HepG2 (cell line): ENCODE measurements at regions not wholly inside any gene's neighbourhood (a gene's known extent, or its start where the extent isn't known, plus 50 kb on each side); places are given as distances from the start of the nearest gene placed in this dataset.

Source experiments
- ATAC-seq: fragments of 200-7000 bp; cut with Tn5 transposase; 3 replicates; pipeline ENCODE4 v1.9.1; 2020; ENCODE audit warnings: mild to moderate bottlenecking, moderate library complexity
- BruUV-seq: library from RNA; stranded (reverse); fragments of 400-500 nt; replicated peaks from 2 replicates; lab custom pipeline; 2021; lab: Mats Ljungman, UMichigan
- CTCF ChIA-PET: fragments of 300-600 bp; formaldehyde crosslinking; extraction: SDS; loops from one replicate; lab custom pipeline; 2021; ENCODE audit warnings: low total read pairs, inconsistent platforms, low intra/inter-chr PET ratio; lab: Yijun Ruan, JAX
- POLR2A ChIA-PET: fragments of 350-600 bp; sonication (Branson Sonifier 250); formaldehyde crosslinking; loops from one replicate; lab custom pipeline; 2020; ENCODE audit warnings: antibody characterized with exemption, inconsistent platforms; lab: Yijun Ruan, JAX
- DNase-seq: peaks from one replicate; pipeline ENCODE4 v3.0.0-alpha.2; 2015; ENCODE audit warnings: low spot score
- FAIRE-seq: peaks from 3 replicates; lab custom pipeline; 2011; peaks lifted over from hg19 to GRCh38; lab: Jason Lieb, UNC
- H2AFZ ChIP-seq: one replicate; pipeline ENCODE4 v1.6.1; 2011; ENCODE audit warnings: low read length, inconsistent platforms
- H3K27ac ChIP-seq: fragments of 300-600 bp; 3 replicates; pipeline ENCODE4 v1.8.0; 2011; ENCODE audit warnings: mixed run types, mild to moderate bottlenecking, mixed read lengths, low read length, inconsistent platforms; ENCODE audit not compliant: insufficient read depth; ENCODE audit errors: extremely low read length
- H3K27me3 ChIP-seq, 2 experiments: fragments of 200-600 bp in 1 of 2; 2 replicates in 1 of 2; 3 replicates in 1 of 2; pipeline versions ENCODE4 v1.6.0 to v1.8.0; 2011; ENCODE audit warnings: low read length in 2 of 2, mild to moderate bottlenecking in 2 of 2, moderate library complexity in 2 of 2, inconsistent platforms in 1 of 2; ENCODE audit not compliant: insufficient read depth in 2 of 2, control insufficient read depth in 1 of 2
- H3K36me3 ChIP-seq, 2 experiments: fragments of 200-600 bp in 1 of 2; replicated peaks in 1 of 2; 2 replicates in 1 of 2; 3 replicates in 1 of 2; pipeline versions ENCODE4 v1.5.1 to v1.8.0; 2011; ENCODE audit warnings: low read length in 2 of 2, inconsistent platforms in 1 of 2; ENCODE audit not compliant: insufficient read depth in 2 of 2, control insufficient read depth in 1 of 2
- H3K4me1 ChIP-seq: 2 replicates; pipeline ENCODE4 v1.5.1; 2012; ENCODE audit warnings: low read length, inconsistent platforms; ENCODE audit not compliant: insufficient read depth
- H3K4me2 ChIP-seq: 2 replicates; pipeline ENCODE4 v1.6.0; 2011; ENCODE audit warnings: low read depth, low read length, inconsistent platforms
- H3K4me3 ChIP-seq, 3 experiments: fragments of 200-600 bp in 1 of 3; sonication (generic), shearing (Covaris generic) in 1 of 3; replicated peaks in 1 of 3; 2 replicates each; pipeline ENCODE4 v1.5.1; 2011 to 2016; ENCODE audit warnings: low read length in 3 of 3, inconsistent platforms in 2 of 3, low read depth in 2 of 3, mild to moderate bottlenecking in 2 of 3, control low read depth in 1 of 3, mixed read lengths in 1 of 3; ENCODE audit not compliant: insufficient read depth in 1 of 3
- H3K79me2 ChIP-seq: one replicate; pipeline ENCODE4 v1.6.1; 2011; ENCODE audit warnings: low read length, inconsistent platforms; ENCODE audit not compliant: insufficient read depth
- H3K9ac ChIP-seq: 2 replicates; pipeline ENCODE4 v1.6.0; 2011; ENCODE audit warnings: mild to moderate bottlenecking, low read depth, low read length, inconsistent platforms; ENCODE audit not compliant: insufficient read depth
- H3K9me3 ChIP-seq: 2 replicates; pipeline ENCODE4 v1.5.1; 2012; ENCODE audit warnings: mild to moderate bottlenecking, low read length
- H4K20me1 ChIP-seq: 2 replicates; pipeline ENCODE4 v1.6.0; 2011; ENCODE audit warnings: inconsistent platforms, mild to moderate bottlenecking, low read length, moderate library complexity; ENCODE audit not compliant: insufficient read depth
- HDAC1 ChIP-seq: sonication (generic); formaldehyde crosslinking; IDR thresholded peaks from 2 replicates; pipeline ENCODE4 v1.5.1; 2020; ENCODE audit warnings: mild to moderate bottlenecking, missing genetic modification reagents
- ISX ChIP-seq: sonication (generic); formaldehyde crosslinking; conservative IDR thresholded peaks from 2 replicates; pipeline ENCODE4 v1.5.0; 2020; ENCODE audit warnings: missing genetic modification reagents
- MTF2 ChIP-seq: sonication (generic); formaldehyde crosslinking; IDR thresholded peaks from 2 replicates; pipeline ENCODE4 v1.5.0; 2020; ENCODE audit warnings: missing genetic modification reagents, borderline replicate concordance
- PCBP2 ChIP-seq: fragments of 200-400 bp; formaldehyde crosslinking; optimal IDR thresholded peaks from 2 replicates; pipeline ENCODE3; 2018; ENCODE audit warnings: low read length, low read depth; ENCODE audit not compliant: poor library complexity, severe bottlenecking
- PHF21A ChIP-seq: sonication (generic); formaldehyde crosslinking; IDR thresholded peaks from 2 replicates; pipeline ENCODE4 v1.5.0; 2020; ENCODE audit warnings: mild to moderate bottlenecking, missing genetic modification reagents
- SUZ12 ChIP-seq: fragments of 150-350 bp; IDR thresholded peaks from 2 replicates; pipeline ENCODE4 v1.6.1; 2014; ENCODE audit warnings: low read depth, low read length
- TBX3 ChIP-seq: fragments of 450-650 bp; IDR thresholded peaks from 2 replicates; pipeline ENCODE4 v1.6.1; 2017; ENCODE audit warnings: antibody characterized with exemption, mild to moderate bottlenecking, inconsistent platforms, borderline replicate concordance
- TCF7L2 ChIP-seq: IDR thresholded peaks from 2 replicates; pipeline ENCODE4 v1.6.1; 2011; ENCODE audit warnings: mild to moderate bottlenecking, low read depth, low read length, moderate library complexity
- ZNF256 ChIP-seq: sonication (generic); formaldehyde crosslinking; conservative IDR thresholded peaks from 2 replicates; pipeline ENCODE4 v1.4.0; 2020; ENCODE audit warnings: missing genetic modification reagents
- ZNF430 ChIP-seq: sonication (generic); formaldehyde crosslinking; IDR thresholded peaks from 2 replicates; pipeline ENCODE4 v1.9.0; 2021; ENCODE audit warnings: mild to moderate bottlenecking, missing genetic modification reagents
- ZNF607 ChIP-seq: sonication (generic); formaldehyde crosslinking; IDR thresholded peaks from 2 replicates; pipeline ENCODE4 v1.5.1; 2020; ENCODE audit warnings: missing genetic modification reagents, mild to moderate bottlenecking, borderline replicate concordance
- ZNF773 ChIP-seq: sonication (generic); formaldehyde crosslinking; IDR thresholded peaks from 2 replicates; pipeline ENCODE4 v1.4.0; 2020; ENCODE audit warnings: missing genetic modification reagents, borderline replicate concordance
- ZNF850 ChIP-seq: sonication (generic); formaldehyde crosslinking; conservative IDR thresholded peaks from 2 replicates; pipeline ENCODE4 v1.9.0; 2021; ENCODE audit warnings: mild to moderate bottlenecking, missing genetic modification reagents
- WGBS: methylation state at CpG from one replicate; pipeline ENCODE4 v1.1.6; 2017; ENCODE audit warnings: low lambda C conversion rate; 5-methylcytosine and 5-hydroxymethylcytosine counted together
- in situ Hi-C: cut with HindIII; loops from 2 replicates; pipeline ENCODE4 v1.10.0; 2017; ENCODE audit warnings: low pct_unique_long_range_greater_than_20kb; ENCODE audit not compliant: extremely low pct_ligation_motif_present
- intact Hi-C: fragments of 100-400 bp; cut with micrococcal nuclease; formaldehyde crosslinking; loops from one replicate; pipeline ENCODE4 v1.10.0; 2022; ENCODE audit not compliant: unreplicated experiment
- TF ChIP-seq, protein P1 (sequence below), 2 experiments: IDR thresholded peaks; 2 replicates each; pipeline ENCODE4 v1.6.1; 2011 to 2012; ENCODE audit warnings: low read length in 2 of 2, borderline replicate concordance in 1 of 2, low read depth in 1 of 2, mild to moderate bottlenecking in 1 of 2, moderate library complexity in 1 of 2
- TF ChIP-seq, protein P2 (sequence below): sonication (generic); formaldehyde crosslinking; IDR thresholded peaks from 2 replicates; pipeline ENCODE4 v1.4.0; 2020; ENCODE audit warnings: missing genetic modification reagents, borderline replicate concordance

DNA sequence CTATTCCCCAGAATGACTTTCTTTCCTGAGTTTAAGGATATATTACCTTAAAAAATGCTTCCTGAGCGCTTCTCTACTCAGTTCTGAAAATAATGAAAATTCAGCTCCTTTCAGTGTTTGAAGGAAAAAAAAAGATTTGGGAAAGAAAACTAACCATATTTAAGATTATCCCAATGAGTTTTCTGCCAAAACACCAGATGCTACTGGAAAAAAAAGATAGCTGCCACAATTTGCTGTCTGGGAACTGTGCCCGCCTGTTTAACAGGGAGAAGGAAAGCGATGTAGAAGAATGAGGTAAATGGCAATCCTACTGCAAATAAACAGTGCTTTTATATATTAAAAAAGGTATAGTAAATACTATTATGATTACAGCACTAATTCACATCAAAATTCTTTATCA lies 367.6 kb upstream of the PRICKLE1 start (continued):
- TF ChIP-seq SUZ12, result no peak
- TF ChIP-seq TBX3, result no peak

DNA sequence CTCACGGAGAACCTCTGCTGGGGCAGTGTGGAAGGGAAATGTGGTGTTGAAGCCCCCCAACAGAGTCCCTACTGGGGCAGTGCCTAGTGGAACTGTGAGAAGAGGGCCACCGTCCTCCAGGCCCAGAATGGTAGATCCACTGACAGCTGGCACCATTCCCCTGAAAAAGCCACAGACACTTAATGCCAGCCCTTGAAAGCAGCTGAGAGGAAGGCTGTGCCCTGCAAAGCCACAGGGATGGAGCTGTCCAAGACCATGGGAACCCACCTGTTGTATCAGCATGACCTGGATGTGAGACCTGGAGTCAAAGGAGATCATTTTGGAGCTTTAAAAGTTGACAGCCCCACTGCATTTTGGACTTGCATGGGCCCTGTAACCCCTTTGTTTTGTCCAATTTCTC lies 363.5 kb upstream of the PRICKLE1 start:
- no peak overlapping the region for H3K4me3 ChIP-seq
- H3K9me3 ChIP-seq, result peaks cover 8% of the 10 kb centered on the region; the same call in 1 of the 2 replicates
- POLR2A ChIA-PET, result no interaction called here
- no peaks in the 10 kb centered on the region for H3K27me3 ChIP-seq
- intact Hi-C loops, result no loop called here
- H3K9ac ChIP-seq, result no peak overlapping the region
- BruUV-seq, result no TSS peak
- H3K79me2 ChIP-seq, result no peaks in the 10 kb centered on the region
- no CpG with 5 or more reads among the region's 2 CpGs for WGBS
- H3K27ac ChIP-seq, result no peak overlapping the region
- FAIRE-seq (no peak), DNase-seq (no peak), ATAC-seq (no peak)
- no peaks in the 10 kb centered on the region for H3K4me1 ChIP-seq
- H3K4me2 ChIP-seq, result no peak overlapping the region
- no peaks in the 10 kb centered on the region for H4K20me1 ChIP-seq
- CTCF ChIA-PET, result no interaction called here
- in situ Hi-C loops, result no loop called here
- H2AFZ ChIP-seq, result no peak overlapping the region
- TF ChIP-seq PHF21A (CRISPR knock-in tag), result no peak
- no peak for TF ChIP-seq MTF2
- no peak for TF ChIP-seq ZNF430 (CRISPR knock-in tag)
- no peak for TF ChIP-seq ZNF773 (CRISPR knock-in tag)
- TF ChIP-seq HDAC1 (CRISPR knock-in tag), result no peak
- TF ChIP-seq, protein P1, sequence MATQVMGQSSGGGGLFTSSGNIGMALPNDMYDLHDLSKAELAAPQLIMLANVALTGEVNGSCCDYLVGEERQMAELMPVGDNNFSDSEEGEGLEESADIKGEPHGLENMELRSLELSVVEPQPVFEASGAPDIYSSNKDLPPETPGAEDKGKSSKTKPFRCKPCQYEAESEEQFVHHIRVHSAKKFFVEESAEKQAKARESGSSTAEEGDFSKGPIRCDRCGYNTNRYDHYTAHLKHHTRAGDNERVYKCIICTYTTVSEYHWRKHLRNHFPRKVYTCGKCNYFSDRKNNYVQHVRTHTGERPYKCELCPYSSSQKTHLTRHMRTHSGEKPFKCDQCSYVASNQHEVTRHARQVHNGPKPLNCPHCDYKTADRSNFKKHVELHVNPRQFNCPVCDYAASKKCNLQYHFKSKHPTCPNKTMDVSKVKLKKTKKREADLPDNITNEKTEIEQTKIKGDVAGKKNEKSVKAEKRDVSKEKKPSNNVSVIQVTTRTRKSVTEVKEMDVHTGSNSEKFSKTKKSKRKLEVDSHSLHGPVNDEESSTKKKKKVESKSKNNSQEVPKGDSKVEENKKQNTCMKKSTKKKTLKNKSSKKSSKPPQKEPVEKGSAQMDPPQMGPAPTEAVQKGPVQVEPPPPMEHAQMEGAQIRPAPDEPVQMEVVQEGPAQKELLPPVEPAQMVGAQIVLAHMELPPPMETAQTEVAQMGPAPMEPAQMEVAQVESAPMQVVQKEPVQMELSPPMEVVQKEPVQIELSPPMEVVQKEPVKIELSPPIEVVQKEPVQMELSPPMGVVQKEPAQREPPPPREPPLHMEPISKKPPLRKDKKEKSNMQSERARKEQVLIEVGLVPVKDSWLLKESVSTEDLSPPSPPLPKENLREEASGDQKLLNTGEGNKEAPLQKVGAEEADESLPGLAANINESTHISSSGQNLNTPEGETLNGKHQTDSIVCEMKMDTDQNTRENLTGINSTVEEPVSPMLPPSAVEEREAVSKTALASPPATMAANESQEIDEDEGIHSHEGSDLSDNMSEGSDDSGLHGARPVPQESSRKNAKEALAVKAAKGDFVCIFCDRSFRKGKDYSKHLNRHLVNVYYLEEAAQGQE (IDR thresholded peaks at IDR 0.05; ENCODE audit: borderline replicate concordance in 1 of 2, low read depth in 1 of 2, low read length in 2 of 2), result no peak
- no peak for TF ChIP-seq ZNF850 (CRISPR knock-in tag)
- no peak for TF ChIP-seq ZNF607
- no peak for TF ChIP-seq TCF7L2
- no peak for TF ChIP-seq PCBP2
- no peak for TF ChIP-seq ZNF256 (CRISPR knock-in tag)
- TF ChIP-seq, protein P2, sequence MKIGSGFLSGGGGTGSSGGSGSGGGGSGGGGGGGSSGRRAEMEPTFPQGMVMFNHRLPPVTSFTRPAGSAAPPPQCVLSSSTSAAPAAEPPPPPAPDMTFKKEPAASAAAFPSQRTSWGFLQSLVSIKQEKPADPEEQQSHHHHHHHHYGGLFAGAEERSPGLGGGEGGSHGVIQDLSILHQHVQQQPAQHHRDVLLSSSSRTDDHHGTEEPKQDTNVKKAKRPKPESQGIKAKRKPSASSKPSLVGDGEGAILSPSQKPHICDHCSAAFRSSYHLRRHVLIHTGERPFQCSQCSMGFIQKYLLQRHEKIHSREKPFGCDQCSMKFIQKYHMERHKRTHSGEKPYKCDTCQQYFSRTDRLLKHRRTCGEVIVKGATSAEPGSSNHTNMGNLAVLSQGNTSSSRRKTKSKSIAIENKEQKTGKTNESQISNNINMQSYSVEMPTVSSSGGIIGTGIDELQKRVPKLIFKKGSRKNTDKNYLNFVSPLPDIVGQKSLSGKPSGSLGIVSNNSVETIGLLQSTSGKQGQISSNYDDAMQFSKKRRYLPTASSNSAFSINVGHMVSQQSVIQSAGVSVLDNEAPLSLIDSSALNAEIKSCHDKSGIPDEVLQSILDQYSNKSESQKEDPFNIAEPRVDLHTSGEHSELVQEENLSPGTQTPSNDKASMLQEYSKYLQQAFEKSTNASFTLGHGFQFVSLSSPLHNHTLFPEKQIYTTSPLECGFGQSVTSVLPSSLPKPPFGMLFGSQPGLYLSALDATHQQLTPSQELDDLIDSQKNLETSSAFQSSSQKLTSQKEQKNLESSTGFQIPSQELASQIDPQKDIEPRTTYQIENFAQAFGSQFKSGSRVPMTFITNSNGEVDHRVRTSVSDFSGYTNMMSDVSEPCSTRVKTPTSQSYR, result no peak
- no peak for TF ChIP-seq ISX (CRISPR knock-in tag)
- no peaks in the 10 kb centered on the region for H3K36me3 ChIP-seq
